ENCODE measurements at regions not wholly inside any gene's neighbourhood (a gene's known extent, or its start where the extent isn't known, plus 50 kb on each side); places are given as distances from the start of the nearest gene placed in this dataset.

DNA sequence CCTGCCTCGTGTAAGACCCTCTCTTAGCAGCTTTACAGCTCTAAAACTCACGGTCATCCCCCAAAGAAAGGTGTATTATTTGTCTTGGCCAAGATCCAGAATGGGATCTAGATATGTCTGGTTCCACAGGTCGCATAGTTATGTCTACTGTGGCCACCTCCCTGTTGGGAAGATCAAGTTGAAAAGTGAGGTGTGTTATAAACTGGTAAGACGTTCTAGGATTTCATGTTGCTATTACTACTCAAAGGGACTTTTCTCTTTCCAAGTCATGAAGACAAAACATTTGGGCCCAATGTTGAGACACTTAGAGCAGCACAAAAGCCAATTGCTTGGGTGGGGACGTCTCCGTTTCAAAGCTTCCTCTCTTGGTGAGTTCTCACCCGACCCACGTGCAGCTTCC is 766.0 kb downstream of the RNF144A start:
- no peak overlapping the region for H2AFZ ChIP-seq (ENCODE audit: low read depth, low read length)
- H3K4me2 ChIP-seq (ENCODE audit: insufficient read depth, low read length), result no peak overlapping the region
- intact Hi-C loops (cut with micrococcal nuclease), result no loop called here
- in situ Hi-C loops (cut with MboI), result no loop called here
- FAIRE-seq (no peak), ATAC-seq (no peak), DNase-seq (ENCODE audit: extremely low read depth in 1 of 4, low spot score in 3 of 4) (no peak)
- TF ChIP-seq SAFB2 (IDR thresholded peaks at IDR 0.05; ENCODE audit: borderline replicate concordance, low read depth, low read length, severe bottlenecking) (no peak), MCM3 (IDR thresholded peaks at IDR 0.05) (no peak), RBM15 (IDR thresholded peaks at IDR 0.05; ENCODE audit: insufficient read depth, low read length) (no peak), ZNF274 (IDR thresholded peaks at IDR 0.05; ENCODE audit: borderline replicate concordance, low read depth, low read length) (no peak), PURB (CRISPR knock-in tag; IDR thresholded peaks at IDR 0.05; ENCODE audit: low read depth) (no peak), MTA2 (IDR thresholded peaks at IDR 0.05; ENCODE audit: low read depth) (no peak), MAFF (IDR thresholded peaks at IDR 0.05; ENCODE audit: low read length) (no peak), MTF1 (CRISPR knock-in tag; IDR thresholded peaks at IDR 0.05; ENCODE audit: borderline replicate concordance) (no peak), KLF6 (CRISPR knock-in tag; IDR thresholded peaks at IDR 0.05; ENCODE audit: borderline replicate concordance) (no peak)
- TF ChIP-seq, protein P1, sequence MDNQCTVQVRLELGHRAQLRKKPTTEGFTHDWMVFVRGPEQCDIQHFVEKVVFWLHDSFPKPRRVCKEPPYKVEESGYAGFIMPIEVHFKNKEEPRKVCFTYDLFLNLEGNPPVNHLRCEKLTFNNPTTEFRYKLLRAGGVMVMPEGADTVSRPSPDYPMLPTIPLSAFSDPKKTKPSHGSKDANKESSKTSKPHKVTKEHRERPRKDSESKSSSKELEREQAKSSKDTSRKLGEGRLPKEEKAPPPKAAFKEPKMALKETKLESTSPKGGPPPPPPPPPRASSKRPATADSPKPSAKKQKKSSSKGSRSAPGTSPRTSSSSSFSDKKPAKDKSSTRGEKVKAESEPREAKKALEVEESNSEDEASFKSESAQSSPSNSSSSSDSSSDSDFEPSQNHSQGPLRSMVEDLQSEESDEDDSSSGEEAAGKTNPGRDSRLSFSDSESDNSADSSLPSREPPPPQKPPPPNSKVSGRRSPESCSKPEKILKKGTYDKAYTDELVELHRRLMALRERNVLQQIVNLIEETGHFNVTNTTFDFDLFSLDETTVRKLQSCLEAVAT (IDR thresholded peaks at IDR 0.05), result no peak
- CTCF ChIA-PET (ENCODE audit: low intra/inter-chr PET ratio), result no interaction called here
- WGBS (ENCODE audit: insufficient coverage, low coverage, missing lambda C conversion rate), result 0% methylated on average over 8 of the region's 8 CpGs
- H3K9me1 ChIP-seq (ENCODE audit: control insufficient read depth, insufficient read depth, low read length), result no peaks in the 10 kb centered on the region
- no TSS peak for BruUV-seq (replicated peaks)
- H3K27ac ChIP-seq (ENCODE audit: extremely low read depth, low read depth, low read length), result no peak overlapping the region
- H3K27me3 ChIP-seq (ENCODE audit: control insufficient read depth in 2 of 2, insufficient read depth in 2 of 2, low read length in 2 of 2), result no peaks in the 10 kb centered on the region
- H3K9me3 ChIP-seq (replicated peaks; ENCODE audit: control insufficient read depth, insufficient read depth, low read depth, low read length), result no peaks in the 10 kb centered on the region
- POLR2A ChIA-PET, result no interaction called here
- H3K36me3 ChIP-seq (ENCODE audit: control insufficient read depth, insufficient read depth, low read length), result no peaks in the 10 kb centered on the region
- no peaks in the 10 kb centered on the region for H3K4me1 ChIP-seq (replicated peaks in 1 of 2; ENCODE audit: control insufficient read depth in 2 of 2, insufficient read depth in 2 of 2, low read length in 2 of 2)
- no peak overlapping the region for H3K4me3 ChIP-seq
- no peaks in the 10 kb centered on the region for H3K79me2 ChIP-seq (ENCODE audit: control insufficient read depth, insufficient read depth, low read length)
- H3K9ac ChIP-seq (ENCODE audit: insufficient read depth in 1 of 2, low read depth in 2 of 2, low read length in 2 of 2), result no peak overlapping the region
- H4K20me1 ChIP-seq (replicated peaks; ENCODE audit: control insufficient read depth, insufficient read depth, low read length), result no peaks in the 10 kb centered on the region

All from K562 (cell line).